Type B pancreatic cell (in vitro differentiated cells): ENCODE measurements at regions not wholly inside any gene's neighbourhood (a gene's known extent, or its start where the extent isn't known, plus 50 kb on each side); places are given as distances from the start of the nearest gene placed in this dataset.

ENCODE experiments used
- DNase-seq: peaks from one replicate; pipeline ENCODE4 v3.0.0; 2021; ENCODE audit warnings: mixed read lengths; ENCODE audit not compliant: unreplicated experiment; ENCODE audit errors: extremely low spot score
- H3K27ac Mint-ChIP-seq: 2 replicates; pipeline ENCODE4 v1.8.0; 2021; ENCODE audit warnings: mild to moderate bottlenecking, mixed read lengths
- H3K27me3 Mint-ChIP-seq: 2 replicates; pipeline ENCODE4 v1.8.0; 2021; ENCODE audit warnings: mixed read lengths
- H3K36me3 Mint-ChIP-seq: 2 replicates; pipeline ENCODE4 v1.8.0; 2021; ENCODE audit warnings: mixed read lengths
- H3K4me1 Mint-ChIP-seq: one replicate; pipeline ENCODE4 v1.8.0; 2021; ENCODE audit warnings: mixed read lengths; ENCODE audit not compliant: unreplicated experiment
- H3K4me3 Mint-ChIP-seq: 2 replicates; pipeline ENCODE4 v1.8.0; 2021; ENCODE audit warnings: mild to moderate bottlenecking, mixed read lengths
- H3K9me3 Mint-ChIP-seq: 2 replicates; pipeline ENCODE4 v1.8.0; 2021; ENCODE audit warnings: mixed read lengths
- CTCF ChIP-seq: fragments of 200-600 bp; sonication (generic); conservative IDR thresholded peaks from 2 replicates; pipeline ENCODE4 v1.5.0; 2021; ENCODE audit warnings: antibody characterized with exemption, mild to moderate bottlenecking

DNA sequence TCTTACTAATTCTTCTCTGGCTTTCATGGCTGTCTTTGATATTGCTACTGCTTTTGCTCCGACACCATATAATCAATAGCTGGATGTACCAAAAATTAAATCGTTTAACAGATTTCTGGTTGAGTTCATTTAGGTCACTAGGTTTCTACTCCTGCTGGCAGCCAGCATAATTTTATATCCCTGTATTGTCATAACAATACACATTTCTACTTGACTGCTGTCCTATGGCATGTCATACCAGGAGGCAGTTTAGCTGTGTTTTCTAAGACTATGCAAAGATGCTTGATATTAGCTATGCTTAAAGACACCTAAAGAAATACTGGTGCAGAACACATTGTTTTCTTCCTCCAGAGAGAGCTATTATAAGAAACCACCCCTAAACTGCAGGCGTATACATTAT lies 337.2 kb upstream of the CDH6 start:
- Mint-ChIP-seq H3K27me3 (no peaks in the 10 kb centered on the region), H3K4me1 (no peaks in the 10 kb centered on the region), H3K9me3 (no peaks in the 10 kb centered on the region), H3K4me3 (no peak overlapping the region), H3K27ac (no peak overlapping the region), H3K36me3 (no peaks in the 10 kb centered on the region)
- TF ChIP-seq CTCF, result no peak
- no peak for DNase-seq

GRCh38 chr5:30853158-30853557 lies 340.3 kb upstream of the CDH6 start:
- no peak for DNase-seq
- Mint-ChIP-seq H3K9me3 (no peaks in the 10 kb centered on the region), H3K4me3 (no peak overlapping the region), H3K27me3 (no peaks in the 10 kb centered on the region), H3K27ac (no peak overlapping the region), H3K4me1 (peaks cover 4% of the 10 kb centered on the region), H3K36me3 (no peaks in the 10 kb centered on the region)
- no peak for TF ChIP-seq CTCF

DNA sequence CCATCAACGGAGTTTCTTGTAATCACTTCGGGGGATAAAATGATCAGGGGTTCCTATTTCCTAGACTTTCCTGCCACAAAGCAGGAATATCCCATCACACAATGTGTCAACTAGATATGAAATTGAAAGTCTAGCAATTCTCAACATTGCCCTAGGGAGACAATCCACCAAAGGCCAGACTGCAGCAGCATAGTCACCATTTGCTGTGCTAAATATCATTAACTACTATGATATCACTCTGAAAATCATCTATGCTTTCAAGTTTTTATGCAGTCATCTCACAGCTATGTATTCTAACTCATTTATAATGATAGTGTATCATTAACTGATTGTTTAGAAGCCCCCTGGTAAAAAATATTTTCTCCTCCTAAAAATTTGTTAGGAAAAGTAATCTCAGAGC lies 342.6 kb upstream of the CDH6 start:
- no peak overlapping the region for H3K4me3 Mint-ChIP-seq
- H3K27me3 Mint-ChIP-seq, result no peaks in the 10 kb centered on the region
- no peak for DNase-seq
- no peaks in the 10 kb centered on the region for H3K36me3 Mint-ChIP-seq
- no peak for TF ChIP-seq CTCF
- H3K9me3 Mint-ChIP-seq, result no peaks in the 10 kb centered on the region
- H3K27ac Mint-ChIP-seq, result no peak overlapping the region
- H3K4me1 Mint-ChIP-seq, result peaks cover 4% of the 10 kb centered on the region

DNA sequence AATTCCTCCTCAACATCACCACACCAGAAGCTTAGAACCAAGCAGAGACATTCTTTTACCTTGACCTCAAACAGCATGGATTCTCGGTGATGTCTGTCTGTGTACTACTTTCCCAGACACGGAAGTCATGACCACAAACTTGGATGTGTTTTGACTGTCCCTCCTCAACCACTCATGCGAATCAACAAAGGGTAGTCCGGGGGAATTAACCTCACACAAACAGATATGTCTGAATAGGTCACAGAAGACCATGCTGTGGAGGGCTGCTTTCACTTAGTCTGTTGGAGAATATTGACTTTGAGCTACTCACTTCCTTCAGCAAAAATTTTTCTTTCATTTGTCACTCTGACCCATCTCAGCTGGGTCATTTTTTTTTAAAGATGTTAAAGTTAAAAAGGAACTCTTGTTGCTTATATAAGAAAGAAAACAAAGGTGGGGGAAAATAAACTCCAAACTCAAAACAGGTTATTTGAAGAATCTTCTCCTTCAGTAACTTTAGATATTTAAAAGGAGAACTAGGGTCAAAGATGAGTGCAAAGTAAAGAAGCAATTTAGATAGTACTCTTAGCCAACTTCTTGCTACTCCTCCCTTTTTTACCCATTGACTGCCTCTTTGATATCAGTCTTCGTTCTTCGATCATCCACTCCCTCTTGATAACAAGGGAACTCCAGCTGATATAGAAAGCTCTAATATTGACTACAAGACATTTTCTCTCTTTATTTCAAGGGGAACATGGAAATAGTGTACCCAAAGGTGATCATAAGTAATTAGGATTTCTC lies 343.4 kb upstream of the CDH6 start:
- H3K27ac Mint-ChIP-seq, result no peak overlapping the region
- TF ChIP-seq CTCF, result no peak
- H3K9me3 Mint-ChIP-seq, result no peaks in the 10 kb centered on the region
- no peak overlapping the region for H3K4me3 Mint-ChIP-seq
- H3K36me3 Mint-ChIP-seq, result no peaks in the 10 kb centered on the region
- H3K27me3 Mint-ChIP-seq, result no peaks in the 10 kb centered on the region
- H3K4me1 Mint-ChIP-seq, result peaks cover 4% of the 10 kb centered on the region
- no peak for DNase-seq

DNA sequence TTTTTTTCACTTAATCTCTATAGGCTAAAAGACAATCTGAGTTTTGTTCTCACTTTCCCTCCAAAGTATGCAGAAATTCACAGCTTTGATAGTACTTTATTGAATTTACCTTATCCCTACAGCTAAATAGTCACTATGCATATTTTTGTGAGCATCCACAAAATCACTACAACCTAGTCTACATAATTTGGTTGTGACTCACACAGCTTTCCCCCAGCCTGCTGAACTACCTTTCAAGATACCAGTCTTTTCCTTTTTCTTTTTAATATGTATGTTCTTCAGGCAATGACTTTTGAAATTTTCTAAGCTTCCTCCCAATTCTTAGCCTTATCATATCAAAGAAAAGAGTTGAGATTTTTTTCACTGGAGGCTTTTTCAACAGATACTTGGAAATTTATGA lies 347.3 kb upstream of the CDH6 start:
- Mint-ChIP-seq H3K4me3 (no peak overlapping the region), H3K27me3 (no peaks in the 10 kb centered on the region), H3K9me3 (no peaks in the 10 kb centered on the region), H3K27ac (no peak overlapping the region), H3K4me1 (peaks cover 4% of the 10 kb centered on the region), H3K36me3 (no peaks in the 10 kb centered on the region)
- no peak for TF ChIP-seq CTCF
- DNase-seq, result no peak

DNA sequence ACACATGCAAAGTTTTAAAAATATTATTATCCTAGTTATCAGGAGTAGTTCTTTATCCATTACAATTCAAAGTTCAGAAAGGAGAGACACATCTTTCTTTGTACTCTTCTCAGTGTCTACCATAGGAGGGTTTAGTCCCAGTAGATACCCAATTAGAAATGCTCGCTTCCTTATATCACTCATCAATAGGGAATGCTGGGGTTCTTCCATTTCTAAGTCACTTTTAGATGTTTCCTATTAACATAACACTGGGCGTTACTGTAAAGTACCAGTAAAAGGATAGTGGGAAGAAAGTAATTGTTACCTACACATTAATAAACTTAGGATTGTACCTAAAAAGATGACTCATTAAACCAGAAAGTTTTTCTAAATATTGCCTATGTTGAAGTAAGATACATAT lies 348.3 kb upstream of the CDH6 start:
- DNase-seq, result no peak
- H3K36me3 Mint-ChIP-seq, result no peaks in the 10 kb centered on the region
- H3K9me3 Mint-ChIP-seq, result no peaks in the 10 kb centered on the region
- no peak overlapping the region for H3K4me3 Mint-ChIP-seq
- H3K27ac Mint-ChIP-seq, result no peak overlapping the region
- TF ChIP-seq CTCF, result no peak
- H3K27me3 Mint-ChIP-seq, result no peaks in the 10 kb centered on the region
- peaks cover 4% of the 10 kb centered on the region for H3K4me1 Mint-ChIP-seq
